ENCODE measurements at regions not wholly inside any gene's neighbourhood (a gene's known extent, or its start where the extent isn't known, plus 50 kb on each side); places are given as distances from the start of the nearest gene placed in this dataset.
A peak's percentile ranks its signal among the peaks of the same experiment; 100 is the strongest.

GRCh38 chr1:172815740-172816139, 156.8 kb downstream of the FASLG start:
- CTCF ChIA-PET: no interaction called here
- H4K5ac ChIP-seq (ENCODE audit: low read depth, low read length): no peak overlapping the region
- in situ Hi-C loops (cut with MboI; ENCODE audit: low sequenced_read_pairs): no loop called here

More at GRCh38 chr1:172815740-172816139, 156.8 kb downstream of the FASLG start:
- Histone ChIP-seq H3K9me1 (ENCODE audit: insufficient read depth, low read length) (0 out of 2 replicates have a peak, but pooled peaks cover 5% of the 10 kb centered on the region), H3K27me3 (ENCODE audit: control insufficient read depth, insufficient read depth, low read length) (no peaks in the 10 kb centered on the region), H3K18ac (ENCODE audit: low read depth, low read length) (no peak overlapping the region), H2BK5ac (ENCODE audit: low read depth, low read length, poor library complexity, severe bottlenecking) (no peak overlapping the region), H3K79me1 (ENCODE audit: low read depth in 1 of 2, low read length in 2 of 2) (no peaks in the 10 kb centered on the region), H3K4ac (ENCODE audit: low read depth, low read length) (no peak overlapping the region), H4K91ac (ENCODE audit: insufficient read depth, low read depth, low read length) (no peak overlapping the region), H3K23ac (ENCODE audit: low read depth, low read length) (no peak overlapping the region), H2AFZ (replicated peaks; ENCODE audit: low read length, poor library complexity) (no peak overlapping the region), H4K20me1 (ENCODE audit: insufficient read depth, low read length) (no peaks in the 10 kb centered on the region), H3K56ac (ENCODE audit: extremely low read depth, insufficient read depth, low read length) (no peak overlapping the region), H2AK9ac (replicated peaks; ENCODE audit: low read depth, low read length, poor library complexity) (no peak overlapping the region), H3K9me3 (ENCODE audit: control insufficient read depth, insufficient read depth, low read length) (peaks cover 4% of the 10 kb centered on the region; the same call in 1 of the 2 replicates), H3K4me1 (ENCODE audit: control insufficient read depth, insufficient read depth, low read length) (peaks cover 4% of the 10 kb centered on the region; the same call in 1 of the 2 replicates), H2BK120ac (ENCODE audit: low read depth, low read length) (no peak overlapping the region), H2BK20ac (ENCODE audit: low read depth, low read length) (no peak overlapping the region), H3K4me2 (ENCODE audit: low read depth, low read length) (no peak overlapping the region), H4K8ac (ENCODE audit: low read depth in 2 of 2, low read length in 2 of 2) (no peak overlapping the region), H2BK15ac (ENCODE audit: low read depth, low read length) (no peak overlapping the region), H3K14ac (replicated peaks; ENCODE audit: low read depth, low read length) (no peak overlapping the region), H3K36me3 (ENCODE audit: control insufficient read depth, insufficient read depth, low read length) (no peaks in the 10 kb centered on the region), H2AK5ac (ENCODE audit: low read depth, low read length) (no peak overlapping the region), H3K9ac (ENCODE audit: low read depth, low read length) (no peak overlapping the region), H3K4me3 (ENCODE audit: insufficient read depth, low read depth, low read length) (no peak overlapping the region), H3K27ac (ENCODE audit: insufficient read depth, low read length) (no peak overlapping the region)
- no TSS peak for BruUV-seq (replicated peaks)
- peak; percentile 6 for DNase-seq
- POLR2A ChIA-PET (ENCODE audit: unreplicated experiment): no interaction called here
- dilution Hi-C loops (cut with HindIII; ENCODE audit: low sequenced_read_pairs, unreplicated experiment): no loop called here
- intact Hi-C loops (cut with micrococcal nuclease): loop anchor here (1.0 kb wide), 1 partner anchor 65 kb away; no protein-coding TSS in a partner anchor
- no peak for ATAC-seq (ENCODE audit: low read depth)
- TF ChIP-seq CEBPB (IDR thresholded peaks at IDR 0.05; ENCODE audit: low read depth, low read length): no peak

All from IMR-90 (cell line).